ENCODE measurements at regions not wholly inside any gene's neighbourhood (a gene's known extent, or its start where the extent isn't known, plus 50 kb on each side); places are given as distances from the start of the nearest gene placed in this dataset.

DNA sequence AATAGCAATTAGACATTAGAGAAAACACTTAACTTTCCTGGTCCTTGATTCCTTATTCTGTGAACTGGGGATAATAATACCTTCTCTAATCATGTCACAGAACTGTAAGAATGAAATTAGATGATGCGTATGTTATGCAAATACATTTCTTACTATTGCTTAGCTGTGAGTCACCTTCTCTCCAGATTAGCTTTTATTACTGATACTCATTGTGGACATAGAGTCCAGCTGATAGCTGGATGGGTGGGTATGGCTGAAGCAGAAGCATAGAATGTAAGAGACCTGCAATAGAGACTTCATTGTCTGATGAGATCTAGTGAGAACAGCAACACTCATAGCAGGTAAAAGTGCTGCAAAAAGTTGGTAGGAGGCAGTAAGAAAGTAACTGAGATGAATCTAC lies 437.2 kb upstream of the ZFP42 start:
- TF ChIP-seq ZBTB7A (IDR thresholded peaks at IDR 0.05; ENCODE audit: low read depth) (no peak), RAD21 (IDR thresholded peaks at IDR 0.05; ENCODE audit: low read depth) (no peak), CEBPB (IDR thresholded peaks at IDR 0.05) (no peak), USF1 (IDR thresholded peaks at IDR 0.05) (no peak), TAF1 (IDR thresholded peaks at IDR 0.05; ENCODE audit: low read depth) (no peak), CREB1 (IDR thresholded peaks at IDR 0.05; ENCODE audit: low read depth) (no peak), REST (IDR thresholded peaks at IDR 0.05; ENCODE audit: low read depth) (no peak), YY1 (IDR thresholded peaks at IDR 0.05; ENCODE audit: low read depth) (no peak), FOXM1 (IDR thresholded peaks at IDR 0.05; ENCODE audit: borderline replicate concordance, low read depth) (no peak), TEAD4 (IDR thresholded peaks at IDR 0.05) (no peak), EP300 (IDR thresholded peaks at IDR 0.05; ENCODE audit: borderline replicate concordance) (no peak), NFIC (IDR thresholded peaks at IDR 0.05) (no peak), EGR1 (IDR thresholded peaks at IDR 0.05) (no peak), TCF12 (IDR thresholded peaks at IDR 0.05; ENCODE audit: low read depth) (no peak), MAX (IDR thresholded peaks at IDR 0.05) (no peak)

- TF ChIP-seq USF1 (IDR thresholded peaks at IDR 0.05) (no peak), FOXM1 (IDR thresholded peaks at IDR 0.05; ENCODE audit: borderline replicate concordance, low read depth) (no peak), CREB1 (IDR thresholded peaks at IDR 0.05; ENCODE audit: low read depth) (no peak), EP300 (IDR thresholded peaks at IDR 0.05; ENCODE audit: borderline replicate concordance) (no peak), TAF1 (IDR thresholded peaks at IDR 0.05; ENCODE audit: low read depth) (no peak), YY1 (IDR thresholded peaks at IDR 0.05; ENCODE audit: low read depth) (no peak), RAD21 (IDR thresholded peaks at IDR 0.05; ENCODE audit: low read depth) (no peak), TEAD4 (IDR thresholded peaks at IDR 0.05) (no peak), EGR1 (IDR thresholded peaks at IDR 0.05) (no peak), REST (IDR thresholded peaks at IDR 0.05; ENCODE audit: low read depth) (no peak)
These were observed 433.2 kb upstream of the ZFP42 start for GRCh38 chr4:187562345-187562744.

DNA sequence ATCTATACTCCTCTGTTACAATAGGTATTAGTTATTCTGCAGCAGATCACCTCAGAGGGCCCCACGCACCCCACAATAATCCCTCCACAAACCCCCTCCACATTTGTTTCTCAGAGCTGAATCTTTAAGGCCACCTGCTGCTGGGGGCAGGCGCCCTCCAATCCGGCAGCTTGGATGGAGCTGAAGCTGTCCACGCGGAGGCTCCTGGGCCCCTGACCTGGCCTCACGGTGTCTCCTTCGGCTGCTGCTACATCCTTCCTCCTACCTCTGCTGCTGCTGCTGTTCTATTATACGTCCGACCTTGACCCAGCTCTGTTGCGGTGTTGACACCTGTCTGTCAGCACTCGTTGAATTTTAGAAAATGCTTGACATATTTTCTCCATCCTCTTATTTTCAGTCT lies 430.2 kb upstream of the ZFP42 start:
- TF ChIP-seq REST (IDR thresholded peaks at IDR 0.05; ENCODE audit: low read depth) (no peak), RAD21 (IDR thresholded peaks at IDR 0.05; ENCODE audit: low read depth) (no peak), NFIC (IDR thresholded peaks at IDR 0.05) (no peak), TCF12 (IDR thresholded peaks at IDR 0.05; ENCODE audit: low read depth) (no peak), ZBTB7A (IDR thresholded peaks at IDR 0.05; ENCODE audit: low read depth) (no peak), MAX (IDR thresholded peaks at IDR 0.05) (no peak), TAF1 (IDR thresholded peaks at IDR 0.05; ENCODE audit: low read depth) (no peak), YY1 (IDR thresholded peaks at IDR 0.05; ENCODE audit: low read depth) (no peak), CREB1 (IDR thresholded peaks at IDR 0.05; ENCODE audit: low read depth) (no peak), TEAD4 (IDR thresholded peaks at IDR 0.05) (no peak), FOXM1 (IDR thresholded peaks at IDR 0.05; ENCODE audit: borderline replicate concordance, low read depth) (no peak), CEBPB (IDR thresholded peaks at IDR 0.05) (no peak), EP300 (IDR thresholded peaks at IDR 0.05; ENCODE audit: borderline replicate concordance) (no peak), USF1 (IDR thresholded peaks at IDR 0.05) (no peak), EGR1 (IDR thresholded peaks at IDR 0.05) (no peak)

DNA sequence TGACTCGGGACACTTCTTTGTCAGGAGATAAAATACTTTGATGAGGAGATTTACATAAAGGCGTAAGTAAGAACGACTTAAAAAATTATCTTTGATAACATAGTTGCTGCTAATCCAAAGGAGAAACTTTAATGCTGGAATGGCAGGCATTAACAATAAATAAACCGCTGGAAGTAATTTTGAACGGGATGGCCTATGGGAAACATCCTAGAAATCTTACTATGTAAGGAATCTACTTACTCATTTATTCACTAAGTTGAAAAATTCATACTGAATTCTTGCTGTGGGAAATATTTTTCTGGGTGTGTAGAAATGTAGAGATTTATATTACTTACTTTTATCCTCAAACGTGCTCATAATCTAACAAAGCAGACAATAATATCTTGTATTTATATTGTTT lies 425.7 kb upstream of the ZFP42 start:
- TF ChIP-seq YY1 (IDR thresholded peaks at IDR 0.05; ENCODE audit: low read depth) (no peak), ZBTB7A (IDR thresholded peaks at IDR 0.05; ENCODE audit: low read depth) (no peak), EP300 (IDR thresholded peaks at IDR 0.05; ENCODE audit: borderline replicate concordance) (no peak), TAF1 (IDR thresholded peaks at IDR 0.05; ENCODE audit: low read depth) (no peak), FOXM1 (IDR thresholded peaks at IDR 0.05; ENCODE audit: borderline replicate concordance, low read depth) (no peak), MAX (IDR thresholded peaks at IDR 0.05) (no peak), REST (IDR thresholded peaks at IDR 0.05; ENCODE audit: low read depth) (no peak), RAD21 (IDR thresholded peaks at IDR 0.05; ENCODE audit: low read depth) (no peak), CREB1 (IDR thresholded peaks at IDR 0.05; ENCODE audit: low read depth) (no peak), USF1 (IDR thresholded peaks at IDR 0.05) (no peak), TCF12 (IDR thresholded peaks at IDR 0.05; ENCODE audit: low read depth) (no peak), EGR1 (IDR thresholded peaks at IDR 0.05) (no peak), NFIC (IDR thresholded peaks at IDR 0.05) (no peak), TEAD4 (IDR thresholded peaks at IDR 0.05) (no peak), CEBPB (IDR thresholded peaks at IDR 0.05) (no peak)

Data from Ishikawa (cell line).